Lung (tissue), 11 donors: ENCODE measurements at regions not wholly inside any gene's neighbourhood (a gene's known extent, or its start where the extent isn't known, plus 50 kb on each side); places are given as distances from the start of the nearest gene placed in this dataset.
A peak's percentile ranks its signal among the peaks of the same experiment; 100 is the strongest.

Experiments
- ATAC-seq: fragments of 200-7000 bp; cut with Tn5 transposase; one replicate; pipeline ENCODE4 v1.9.1; 2020; ENCODE audit warnings: moderate number of reproducible peaks; ENCODE audit not compliant: insufficient read depth, low FRiP score
- DNase-seq, 3 donors: peaks; one replicate each; pipeline ENCODE4 v3.0.0-alpha.2; 2013 to 2017
- H3K27ac ChIP-seq, 2 donors: one replicate each; pipeline ENCODE4 v1.5.1; 2013; ENCODE audit warnings: mild to moderate bottlenecking in 2 of 2, moderate library complexity in 2 of 2, control low read depth in 1 of 2, inconsistent platforms in 1 of 2, low read depth in 1 of 2, low read length in 1 of 2
- H3K27me3 ChIP-seq, 3 donors: one replicate each; pipeline ENCODE4 v1.5.1; 2013; ENCODE audit warnings: low read length in 2 of 3; ENCODE audit not compliant: control insufficient read depth in 3 of 3, insufficient read depth in 3 of 3
- H3K36me3 ChIP-seq, 4 donors: one replicate each; pipeline ENCODE4 v1.5.1; 2013; ENCODE audit warnings: low read length in 4 of 4, mild to moderate bottlenecking in 1 of 4, moderate library complexity in 1 of 4; ENCODE audit not compliant: control insufficient read depth in 4 of 4, insufficient read depth in 4 of 4
- H3K4me1 ChIP-seq, 5 donors: one replicate each; pipeline ENCODE4 v1.5.1; 2013; ENCODE audit warnings: low read length in 5 of 5, mild to moderate bottlenecking in 2 of 5, moderate library complexity in 1 of 5; ENCODE audit not compliant: control insufficient read depth in 5 of 5, insufficient read depth in 5 of 5
- H3K4me3 ChIP-seq: one replicate; pipeline ENCODE4 v1.5.1; 2013; ENCODE audit warnings: mild to moderate bottlenecking, control low read depth, moderate library complexity
- H3K9ac ChIP-seq, 2 donors: one replicate each; pipeline ENCODE4 v1.5.1; 2013; ENCODE audit warnings: low read length in 2 of 2, control low read depth in 1 of 2; ENCODE audit not compliant: insufficient read depth in 1 of 2
- H3K9me3 ChIP-seq, 4 donors: one replicate each; pipeline ENCODE4 v1.5.1; 2013; ENCODE audit warnings: low read length in 3 of 4, mild to moderate bottlenecking in 1 of 4, moderate library complexity in 1 of 4; ENCODE audit not compliant: control insufficient read depth in 4 of 4, insufficient read depth in 3 of 4
- WGBS, 2 donors: extraction: QIAGEN DNeasy Blood & Tissue Kit; methylation state at CpG; one replicate each; pipeline ENCODE4 v1.1.7; 2013; 5-methylcytosine and 5-hydroxymethylcytosine counted together
- TF ChIP-seq, protein P1 (sequence below): IDR thresholded peaks from 2 replicates; pipeline ENCODE4 v1.5.1; 2012; ENCODE audit warnings: mild to moderate bottlenecking; ENCODE audit errors: control extremely low read depth, extremely low read depth
- donor health status: control.
- donor health status: control.
- donor health status: Bipolar disorder and iron deficiency.
- donor health status: healthy.
- donor health status: DM: yes; HTN: yes; CAD: no.

- ATAC-seq: no peak
- 44 to 51% methylated on average over 5 of the region's 5 CpGs for WGBS, 2 donors
- TF ChIP-seq, protein P1, sequence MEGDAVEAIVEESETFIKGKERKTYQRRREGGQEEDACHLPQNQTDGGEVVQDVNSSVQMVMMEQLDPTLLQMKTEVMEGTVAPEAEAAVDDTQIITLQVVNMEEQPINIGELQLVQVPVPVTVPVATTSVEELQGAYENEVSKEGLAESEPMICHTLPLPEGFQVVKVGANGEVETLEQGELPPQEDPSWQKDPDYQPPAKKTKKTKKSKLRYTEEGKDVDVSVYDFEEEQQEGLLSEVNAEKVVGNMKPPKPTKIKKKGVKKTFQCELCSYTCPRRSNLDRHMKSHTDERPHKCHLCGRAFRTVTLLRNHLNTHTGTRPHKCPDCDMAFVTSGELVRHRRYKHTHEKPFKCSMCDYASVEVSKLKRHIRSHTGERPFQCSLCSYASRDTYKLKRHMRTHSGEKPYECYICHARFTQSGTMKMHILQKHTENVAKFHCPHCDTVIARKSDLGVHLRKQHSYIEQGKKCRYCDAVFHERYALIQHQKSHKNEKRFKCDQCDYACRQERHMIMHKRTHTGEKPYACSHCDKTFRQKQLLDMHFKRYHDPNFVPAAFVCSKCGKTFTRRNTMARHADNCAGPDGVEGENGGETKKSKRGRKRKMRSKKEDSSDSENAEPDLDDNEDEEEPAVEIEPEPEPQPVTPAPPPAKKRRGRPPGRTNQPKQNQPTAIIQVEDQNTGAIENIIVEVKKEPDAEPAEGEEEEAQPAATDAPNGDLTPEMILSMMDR: no peak
These were observed 576.4 kb upstream of the PIK3C3 start for GRCh38 chr18:41378598-41378997.

GRCh38 chr18:41373612-41374011 lies 581.4 kb upstream of the PIK3C3 start:
- H3K36me3 ChIP-seq: no peaks in the 10 kb centered on the region
- ATAC-seq (no peak), DNase-seq (no peak)
- TF ChIP-seq, protein P1: no peak
- no peaks in the 10 kb centered on the region for H3K27me3 ChIP-seq
- H3K4me1 ChIP-seq: no peaks in the 10 kb centered on the region
- no peak overlapping the region for H3K27ac ChIP-seq
- no peaks in the 10 kb centered on the region for H3K9me3 ChIP-seq
- no peak overlapping the region for H3K4me3 ChIP-seq
- H3K9ac ChIP-seq: no peak overlapping the region

More at GRCh38 chr18:41378598-41378997, 576.4 kb upstream of the PIK3C3 start:
- Histone ChIP-seq H3K9me3 (no peaks in the 10 kb centered on the region), H3K9ac (no peak overlapping the region), H3K4me3 (no peak overlapping the region), H3K27me3 (no peaks in the 10 kb centered on the region), H3K36me3 (no peaks in the 10 kb centered on the region), H3K27ac (no peak overlapping the region), H3K4me1 (no peaks in the 10 kb centered on the region)
- peak; percentile 51 to 92 (median 85) for DNase-seq

DNA sequence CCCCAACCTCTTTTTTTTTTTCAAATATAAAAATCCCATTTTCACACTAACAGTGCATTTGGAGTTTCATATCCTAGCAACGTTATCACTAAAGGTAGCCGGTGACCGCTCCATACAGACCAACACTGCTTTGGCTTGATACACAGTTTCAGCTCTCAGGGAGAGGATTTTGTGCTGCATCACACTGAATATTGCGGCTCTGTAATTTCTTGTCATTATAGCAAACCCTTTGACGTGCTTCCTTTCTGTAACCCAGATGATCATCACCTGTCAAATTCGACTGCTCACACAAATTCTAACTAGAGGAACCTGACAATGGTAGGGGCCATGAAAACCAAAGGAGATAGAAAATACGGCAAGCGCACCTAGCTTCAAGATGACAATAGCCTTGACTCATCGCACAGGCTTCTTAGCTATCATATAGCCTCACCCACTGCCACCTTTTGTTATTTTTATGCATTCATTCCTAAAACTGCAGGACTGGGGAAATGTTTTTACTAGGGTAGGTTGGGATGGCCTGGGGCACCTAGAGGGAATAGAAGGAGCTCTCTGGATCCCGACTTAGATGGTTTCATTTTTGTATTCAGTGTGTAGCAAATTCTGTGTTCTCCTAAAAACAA lies 582.9 kb upstream of the PIK3C3 start:
- TF ChIP-seq, protein P1: no peak
- Histone ChIP-seq H3K36me3 (no peaks in the 10 kb centered on the region), H3K27ac (no peak overlapping the region), H3K9ac (no peak overlapping the region), H3K27me3 (no peaks in the 10 kb centered on the region), H3K9me3 (peaks cover 0 to 2% (median 0%) of the 10 kb centered on the region in 4 donors), H3K4me1 (no peaks in the 10 kb centered on the region), H3K4me3 (no peak overlapping the region)
- DNase-seq (no peak), ATAC-seq (no peak)
- 83 to 88% methylated on average over 10 of the region's 10 CpGs for WGBS, 2 donors
